ENCODE measurements at regions not wholly inside any gene's neighbourhood (a gene's known extent, or its start where the extent isn't known, plus 50 kb on each side); places are given as distances from the start of the nearest gene placed in this dataset.
"Not testable (repeated sequence)": the region's sequence is repeated elsewhere in the genome, so short reads cannot be mapped to it uniquely, and the experiment has no call there.

DNA sequence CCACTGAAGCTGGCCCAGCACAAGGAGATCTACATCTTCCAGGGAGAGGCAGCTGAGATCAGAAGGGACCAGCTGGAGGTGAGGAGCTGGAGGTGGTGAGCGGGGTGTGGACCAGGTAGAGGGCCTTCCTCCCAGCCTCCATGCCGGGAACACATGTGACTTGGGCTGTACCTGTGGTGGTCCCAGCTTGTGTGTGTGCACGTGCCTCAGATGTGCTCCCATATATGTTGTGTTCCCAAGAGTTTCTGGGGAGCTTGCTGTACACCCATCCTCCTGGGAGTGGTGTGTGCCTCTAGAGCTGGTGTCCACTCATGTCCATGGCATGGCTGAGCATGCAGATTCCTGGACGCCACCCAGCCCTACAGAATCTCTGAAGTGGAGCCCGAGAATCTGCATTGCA lies 183.7 kb upstream of the AKAP13 start:
- intact Hi-C loops (cut with micrococcal nuclease); H3K9me3 Mint-ChIP-seq; H3K4me3 Mint-ChIP-seq; DNase-seq; H3K27ac Mint-ChIP-seq; H3K27me3 Mint-ChIP-seq (ENCODE audit: low read depth); CTCF ChIA-PET; H3K4me1 Mint-ChIP-seq (ENCODE audit: low read depth); H3K36me3 Mint-ChIP-seq (ENCODE audit: low read depth): not testable (repeated sequence)

GRCh38 chr15:85197582-85197981 lies 182.8 kb upstream of the AKAP13 start:
- H3K27ac Mint-ChIP-seq; H3K9me3 Mint-ChIP-seq; CTCF ChIA-PET; H3K4me1 Mint-ChIP-seq (ENCODE audit: low read depth); H3K27me3 Mint-ChIP-seq (ENCODE audit: low read depth); intact Hi-C loops (cut with micrococcal nuclease); DNase-seq; H3K36me3 Mint-ChIP-seq (ENCODE audit: low read depth); H3K4me3 Mint-ChIP-seq: not testable (repeated sequence)

- CTCF ChIA-PET; H3K4me1 Mint-ChIP-seq (ENCODE audit: low read depth); intact Hi-C loops (cut with micrococcal nuclease); H3K27ac Mint-ChIP-seq; H3K9me3 Mint-ChIP-seq; DNase-seq; H3K4me3 Mint-ChIP-seq; H3K27me3 Mint-ChIP-seq (ENCODE audit: low read depth); H3K36me3 Mint-ChIP-seq (ENCODE audit: low read depth): not testable (repeated sequence)
Observed at GRCh38 chr15:85198432-85198831, 182.0 kb upstream of the AKAP13 start.

DNA sequence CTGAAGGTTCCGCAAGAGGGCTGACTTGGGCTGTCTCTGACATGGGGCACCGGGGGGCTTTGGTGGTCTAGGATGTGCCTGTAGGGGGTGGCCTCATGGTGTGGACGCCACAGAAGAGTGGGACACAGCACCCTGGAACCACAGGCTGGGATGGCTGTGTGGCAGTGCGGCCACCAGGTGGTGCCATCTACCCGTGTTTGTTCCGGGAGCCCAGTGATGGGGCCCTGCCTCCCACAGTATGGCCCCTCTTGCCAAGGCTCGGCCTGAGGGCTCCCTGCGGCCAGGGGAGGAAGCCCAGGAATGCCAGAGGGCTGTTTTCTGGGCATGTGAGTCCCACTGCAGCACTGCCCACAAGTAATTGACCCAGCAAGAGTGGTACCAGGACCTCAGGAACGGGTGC lies 180.2 kb upstream of the AKAP13 start:
- H3K36me3 Mint-ChIP-seq (ENCODE audit: low read depth); H3K4me1 Mint-ChIP-seq (ENCODE audit: low read depth); CTCF ChIA-PET; H3K27me3 Mint-ChIP-seq (ENCODE audit: low read depth); H3K27ac Mint-ChIP-seq; H3K4me3 Mint-ChIP-seq; intact Hi-C loops (cut with micrococcal nuclease); DNase-seq; H3K9me3 Mint-ChIP-seq: not testable (repeated sequence)

DNA sequence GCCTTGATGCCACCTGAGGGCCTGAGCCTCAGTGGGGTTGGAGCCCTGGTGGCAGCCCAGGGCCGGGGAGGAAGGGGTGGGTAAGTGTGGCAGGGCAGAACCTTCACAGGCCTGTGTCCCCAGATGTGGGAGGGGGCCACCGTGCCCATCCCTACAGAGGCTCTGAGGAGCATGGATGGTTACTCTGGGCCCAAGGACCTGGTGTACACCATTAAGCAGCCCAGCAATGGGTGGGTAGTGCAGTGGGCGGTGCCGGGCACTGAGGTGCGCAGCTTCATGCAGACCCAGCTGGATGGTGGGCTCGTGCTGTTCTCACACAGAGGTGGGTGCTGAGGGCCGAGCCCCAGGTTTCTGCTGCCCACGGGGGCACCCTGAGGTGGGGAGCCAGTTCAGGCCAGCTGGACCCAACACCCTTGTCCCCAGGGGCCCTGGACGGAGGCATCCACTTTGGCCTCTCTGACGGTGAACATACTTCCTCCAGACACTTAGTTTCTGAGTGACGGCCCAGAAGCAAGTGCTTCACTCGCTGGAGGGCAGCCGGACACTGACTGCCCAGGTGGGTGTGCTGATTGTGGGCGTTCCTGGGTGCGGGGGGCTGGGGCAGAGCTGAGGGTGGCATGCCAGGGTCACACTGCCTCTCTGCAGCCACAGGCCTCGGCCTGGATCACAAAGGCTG lies 179.1 kb upstream of the AKAP13 start:
- H3K9me3 Mint-ChIP-seq; H3K4me3 Mint-ChIP-seq; DNase-seq; H3K27me3 Mint-ChIP-seq (ENCODE audit: low read depth); H3K4me1 Mint-ChIP-seq (ENCODE audit: low read depth); H3K27ac Mint-ChIP-seq; CTCF ChIA-PET; H3K36me3 Mint-ChIP-seq (ENCODE audit: low read depth); intact Hi-C loops (cut with micrococcal nuclease): not testable (repeated sequence)

GRCh38 chr15:85204481-85204880 lies 175.9 kb upstream of the AKAP13 start:
- not testable (repeated sequence) for H3K4me1 Mint-ChIP-seq (ENCODE audit: low read depth); H3K27ac Mint-ChIP-seq

DNA sequence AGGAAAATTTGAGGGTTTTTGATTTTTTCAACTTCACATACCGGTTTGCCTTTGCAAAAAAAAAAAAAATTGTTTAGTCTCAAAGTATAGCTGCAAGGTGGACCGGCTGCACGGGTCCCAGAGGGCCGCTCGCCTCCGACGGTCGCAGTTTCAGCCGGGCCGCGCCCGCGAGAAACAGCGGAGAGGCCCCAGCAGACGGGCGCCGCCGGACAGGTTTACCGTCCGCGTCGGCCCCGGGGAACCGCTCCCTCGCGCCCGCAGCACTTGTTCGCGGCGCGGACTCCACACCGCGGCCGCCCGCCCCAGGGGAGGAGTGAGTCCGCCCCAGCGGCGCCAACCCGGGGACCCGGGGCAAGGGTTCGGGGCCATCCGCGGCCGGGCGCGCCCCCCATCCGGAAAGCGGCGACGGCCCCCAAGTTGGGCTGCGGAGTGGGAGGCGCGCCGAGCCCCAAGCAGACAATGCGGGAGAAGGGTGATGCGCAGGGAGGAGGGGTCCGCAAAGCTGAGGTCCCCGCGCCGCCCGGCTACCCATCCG lies 146.5 kb upstream of the AKAP13 start:
- intact Hi-C loops (cut with micrococcal nuclease); H3K4me3 Mint-ChIP-seq; H3K27me3 Mint-ChIP-seq (ENCODE audit: low read depth); CTCF ChIA-PET; H3K9me3 Mint-ChIP-seq; H3K36me3 Mint-ChIP-seq (ENCODE audit: low read depth); DNase-seq; H3K4me1 Mint-ChIP-seq (ENCODE audit: low read depth); H3K27ac Mint-ChIP-seq: not testable (repeated sequence)

More at GRCh38 chr15:85204481-85204880, 175.9 kb upstream of the AKAP13 start:
- H3K27me3 Mint-ChIP-seq (ENCODE audit: low read depth); DNase-seq; CTCF ChIA-PET; H3K9me3 Mint-ChIP-seq; H3K4me3 Mint-ChIP-seq; H3K36me3 Mint-ChIP-seq (ENCODE audit: low read depth); intact Hi-C loops (cut with micrococcal nuclease): not testable (repeated sequence)

DNA sequence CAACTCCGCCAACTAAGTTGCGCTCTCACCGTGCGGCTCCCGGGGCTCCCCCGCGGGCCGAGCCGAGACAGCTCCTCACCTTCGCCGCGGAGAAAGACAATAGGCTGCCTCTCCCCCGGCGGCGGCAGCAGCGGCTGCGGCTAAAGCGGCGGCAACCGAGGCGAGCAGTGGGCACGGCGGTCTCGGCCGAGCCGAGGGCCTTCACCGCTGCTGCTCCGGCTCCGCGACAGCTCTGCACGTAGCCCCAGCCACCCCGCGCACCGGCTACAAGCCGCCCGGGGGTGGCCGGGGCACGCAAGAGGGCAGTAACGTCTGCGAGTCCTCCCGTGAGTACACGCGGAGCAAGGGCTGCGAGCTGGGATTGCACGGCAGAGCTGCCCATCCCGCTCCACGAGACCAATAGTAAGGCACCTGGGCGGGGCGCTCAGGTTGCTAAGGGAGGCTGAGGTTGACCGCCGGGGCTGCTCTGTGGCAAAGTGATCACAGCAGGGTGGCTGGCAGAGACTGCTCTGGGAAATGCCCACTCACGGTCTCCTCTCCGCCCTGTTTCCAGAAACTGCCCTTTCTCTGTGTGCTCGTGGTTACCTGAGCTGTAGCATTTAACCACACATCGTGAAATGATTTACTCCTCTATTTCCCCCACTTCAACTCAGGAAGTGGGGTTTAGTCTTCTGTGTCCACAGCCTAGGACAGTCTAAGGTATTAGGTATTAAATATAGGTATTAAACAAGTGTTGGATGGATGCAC lies 145.8 kb upstream of the AKAP13 start:
- H3K36me3 Mint-ChIP-seq (ENCODE audit: low read depth); CTCF ChIA-PET; H3K4me3 Mint-ChIP-seq; intact Hi-C loops (cut with micrococcal nuclease); H3K4me1 Mint-ChIP-seq (ENCODE audit: low read depth); DNase-seq; H3K27me3 Mint-ChIP-seq (ENCODE audit: low read depth); H3K27ac Mint-ChIP-seq; H3K9me3 Mint-ChIP-seq: not testable (repeated sequence)

- intact Hi-C loops (cut with micrococcal nuclease); CTCF ChIA-PET; H3K9me3 Mint-ChIP-seq; H3K4me1 Mint-ChIP-seq (ENCODE audit: low read depth); DNase-seq; H3K36me3 Mint-ChIP-seq (ENCODE audit: low read depth); H3K27me3 Mint-ChIP-seq (ENCODE audit: low read depth); H3K27ac Mint-ChIP-seq; H3K4me3 Mint-ChIP-seq: not testable (repeated sequence)
Observed at GRCh38 chr15:85244056-85244455, 136.3 kb upstream of the AKAP13 start.

GRCh38 chr15:85250938-85251542 lies 129.4 kb upstream of the AKAP13 start:
- H3K4me1 Mint-ChIP-seq (ENCODE audit: low read depth); CTCF ChIA-PET; H3K36me3 Mint-ChIP-seq (ENCODE audit: low read depth); H3K27ac Mint-ChIP-seq; intact Hi-C loops (cut with micrococcal nuclease); H3K9me3 Mint-ChIP-seq; H3K4me3 Mint-ChIP-seq; H3K27me3 Mint-ChIP-seq (ENCODE audit: low read depth): not testable (repeated sequence)
- peak; percentile 27 for DNase-seq

GRCh38 chr15:85253196-85253915 lies 127.0 kb upstream of the AKAP13 start:
- H3K27ac Mint-ChIP-seq; H3K4me3 Mint-ChIP-seq; H3K9me3 Mint-ChIP-seq; CTCF ChIA-PET; H3K27me3 Mint-ChIP-seq (ENCODE audit: low read depth); H3K4me1 Mint-ChIP-seq (ENCODE audit: low read depth); H3K36me3 Mint-ChIP-seq (ENCODE audit: low read depth); intact Hi-C loops (cut with micrococcal nuclease); DNase-seq: not testable (repeated sequence)

- H3K4me1 Mint-ChIP-seq (ENCODE audit: low read depth): peaks cover 11% of the 10 kb centered on the region
- DNase-seq; H3K9me3 Mint-ChIP-seq; H3K27me3 Mint-ChIP-seq (ENCODE audit: low read depth); H3K27ac Mint-ChIP-seq; H3K36me3 Mint-ChIP-seq (ENCODE audit: low read depth); intact Hi-C loops (cut with micrococcal nuclease); CTCF ChIA-PET; H3K4me3 Mint-ChIP-seq: not testable (repeated sequence)
Observed at GRCh38 chr15:85254961-85255360, 125.4 kb upstream of the AKAP13 start.
